Type B pancreatic cell (in vitro differentiated cells): ENCODE measurements at regions not wholly inside any gene's neighbourhood (a gene's known extent, or its start where the extent isn't known, plus 50 kb on each side); places are given as distances from the start of the nearest gene placed in this dataset.

ENCODE experiments used
- DNase-seq: peaks from one replicate; pipeline ENCODE4 v3.0.0; 2021; ENCODE audit warnings: mixed read lengths; ENCODE audit not compliant: unreplicated experiment; ENCODE audit errors: extremely low spot score
- H3K27ac Mint-ChIP-seq: 2 replicates; pipeline ENCODE4 v1.8.0; 2021; ENCODE audit warnings: mild to moderate bottlenecking, mixed read lengths
- H3K27me3 Mint-ChIP-seq: 2 replicates; pipeline ENCODE4 v1.8.0; 2021; ENCODE audit warnings: mixed read lengths
- H3K36me3 Mint-ChIP-seq: 2 replicates; pipeline ENCODE4 v1.8.0; 2021; ENCODE audit warnings: mixed read lengths
- H3K4me1 Mint-ChIP-seq: one replicate; pipeline ENCODE4 v1.8.0; 2021; ENCODE audit warnings: mixed read lengths; ENCODE audit not compliant: unreplicated experiment
- H3K4me3 Mint-ChIP-seq: 2 replicates; pipeline ENCODE4 v1.8.0; 2021; ENCODE audit warnings: mild to moderate bottlenecking, mixed read lengths
- H3K9me3 Mint-ChIP-seq: 2 replicates; pipeline ENCODE4 v1.8.0; 2021; ENCODE audit warnings: mixed read lengths
- TF ChIP-seq, protein P1 (sequence below): fragments of 200-600 bp; sonication (generic); conservative IDR thresholded peaks from 2 replicates; pipeline ENCODE4 v1.5.0; 2021; ENCODE audit warnings: antibody characterized with exemption, mild to moderate bottlenecking

DNA sequence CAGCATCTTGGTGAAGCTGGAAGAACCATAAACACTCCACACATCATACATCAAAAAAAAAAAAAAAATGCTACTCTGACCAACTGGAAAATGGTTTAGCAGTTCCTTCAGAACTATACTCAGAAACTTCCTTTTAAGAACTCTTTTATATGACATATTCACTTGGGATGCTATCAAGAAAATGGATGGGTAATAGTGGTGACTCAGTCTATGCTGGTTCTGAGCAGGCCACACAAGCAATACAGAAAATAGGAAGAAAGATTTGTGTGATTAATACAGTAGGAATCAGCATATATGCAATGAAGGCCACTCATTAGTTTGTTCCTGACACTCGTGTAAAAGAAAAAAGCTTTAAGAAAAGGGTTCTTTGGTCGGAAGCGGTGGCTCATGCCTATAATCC is 123.5 kb upstream of the FAT4 start:
- H3K4me3 Mint-ChIP-seq: no peak overlapping the region
- H3K27me3 Mint-ChIP-seq: no peaks in the 10 kb centered on the region
- H3K27ac Mint-ChIP-seq: no peak overlapping the region
- H3K36me3 Mint-ChIP-seq: no peaks in the 10 kb centered on the region
- H3K9me3 Mint-ChIP-seq: peaks cover 8% of the 10 kb centered on the region
- TF ChIP-seq, protein P1, sequence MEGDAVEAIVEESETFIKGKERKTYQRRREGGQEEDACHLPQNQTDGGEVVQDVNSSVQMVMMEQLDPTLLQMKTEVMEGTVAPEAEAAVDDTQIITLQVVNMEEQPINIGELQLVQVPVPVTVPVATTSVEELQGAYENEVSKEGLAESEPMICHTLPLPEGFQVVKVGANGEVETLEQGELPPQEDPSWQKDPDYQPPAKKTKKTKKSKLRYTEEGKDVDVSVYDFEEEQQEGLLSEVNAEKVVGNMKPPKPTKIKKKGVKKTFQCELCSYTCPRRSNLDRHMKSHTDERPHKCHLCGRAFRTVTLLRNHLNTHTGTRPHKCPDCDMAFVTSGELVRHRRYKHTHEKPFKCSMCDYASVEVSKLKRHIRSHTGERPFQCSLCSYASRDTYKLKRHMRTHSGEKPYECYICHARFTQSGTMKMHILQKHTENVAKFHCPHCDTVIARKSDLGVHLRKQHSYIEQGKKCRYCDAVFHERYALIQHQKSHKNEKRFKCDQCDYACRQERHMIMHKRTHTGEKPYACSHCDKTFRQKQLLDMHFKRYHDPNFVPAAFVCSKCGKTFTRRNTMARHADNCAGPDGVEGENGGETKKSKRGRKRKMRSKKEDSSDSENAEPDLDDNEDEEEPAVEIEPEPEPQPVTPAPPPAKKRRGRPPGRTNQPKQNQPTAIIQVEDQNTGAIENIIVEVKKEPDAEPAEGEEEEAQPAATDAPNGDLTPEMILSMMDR: no peak
- DNase-seq: no peak
- peaks cover 7% of the 10 kb centered on the region for H3K4me1 Mint-ChIP-seq

DNA sequence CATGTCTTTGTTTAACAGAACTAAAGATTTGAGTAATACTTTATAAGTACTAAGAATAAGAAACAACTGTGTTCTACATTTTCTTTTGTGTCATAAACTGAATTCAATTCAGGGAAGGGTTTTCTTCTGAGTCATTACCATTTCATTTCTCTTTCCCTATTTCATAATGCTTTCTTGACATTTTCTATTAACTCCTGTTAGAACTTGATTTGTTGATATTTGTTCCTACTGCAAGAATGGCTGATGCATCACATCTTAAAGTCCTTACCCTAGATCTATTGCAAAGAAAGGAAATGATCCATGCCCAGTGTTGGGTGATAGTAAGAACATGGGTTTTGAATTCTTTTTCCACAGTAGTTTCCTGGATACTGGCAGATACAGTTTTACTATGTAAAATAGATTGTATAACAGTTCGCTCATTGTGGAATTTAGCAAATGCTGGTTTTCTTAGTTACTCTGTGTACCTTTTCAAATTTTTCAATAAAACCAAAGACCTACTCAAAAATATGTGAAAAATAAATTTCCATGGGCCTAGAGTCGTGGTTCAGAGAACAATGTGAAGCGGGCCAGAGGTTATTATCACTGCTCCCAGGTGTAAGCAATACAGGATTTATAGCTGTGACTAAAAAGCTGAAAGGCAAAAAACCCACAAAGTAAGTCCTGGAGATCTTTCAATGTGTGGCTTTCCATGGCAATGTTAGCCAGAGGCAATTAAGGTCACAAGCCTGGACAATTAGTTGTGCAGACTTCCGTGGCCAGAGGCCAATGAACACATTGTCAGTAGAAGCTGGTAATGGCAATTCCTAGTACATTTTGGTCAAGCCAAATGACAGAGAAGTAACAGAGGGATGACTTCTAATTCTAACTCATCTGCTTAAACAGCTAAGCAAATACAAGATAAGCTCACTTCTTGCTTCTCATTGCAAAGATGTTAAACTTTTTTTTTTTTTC is 127.3 kb upstream of the FAT4 start:
- Mint-ChIP-seq H3K9me3 (peaks cover 8% of the 10 kb centered on the region), H3K4me3 (no peak overlapping the region), H3K36me3 (no peaks in the 10 kb centered on the region), H3K27me3 (no peaks in the 10 kb centered on the region), H3K4me1 (peaks cover 7% of the 10 kb centered on the region), H3K27ac (no peak overlapping the region)
- TF ChIP-seq, protein P1: no peak
- DNase-seq: no peak

DNA sequence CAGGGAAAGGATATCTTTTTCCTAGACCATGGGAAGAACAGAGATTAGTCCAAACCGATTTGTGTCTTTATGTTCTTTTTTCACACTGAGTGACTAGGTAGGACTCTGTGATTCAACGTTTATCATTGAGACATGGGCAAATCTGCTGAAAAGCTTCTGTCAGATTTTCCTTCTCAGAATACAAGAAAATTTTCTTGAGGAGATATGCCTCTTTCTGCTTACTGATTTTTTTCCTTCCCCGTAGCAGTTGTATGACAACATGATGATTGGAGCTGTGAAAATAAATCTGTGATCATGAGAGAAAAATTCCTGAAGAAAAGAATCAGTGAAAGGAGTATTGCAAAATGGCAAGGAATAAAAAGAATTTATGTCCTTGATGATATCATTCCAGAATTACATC is 130.6 kb upstream of the FAT4 start:
- TF ChIP-seq, protein P1: no peak
- Mint-ChIP-seq H3K4me3 (no peak overlapping the region), H3K4me1 (peaks cover 7% of the 10 kb centered on the region), H3K36me3 (no peaks in the 10 kb centered on the region), H3K27me3 (no peaks in the 10 kb centered on the region), H3K9me3 (no peaks in the 10 kb centered on the region), H3K27ac (no peak overlapping the region)
- no peak for DNase-seq

DNA sequence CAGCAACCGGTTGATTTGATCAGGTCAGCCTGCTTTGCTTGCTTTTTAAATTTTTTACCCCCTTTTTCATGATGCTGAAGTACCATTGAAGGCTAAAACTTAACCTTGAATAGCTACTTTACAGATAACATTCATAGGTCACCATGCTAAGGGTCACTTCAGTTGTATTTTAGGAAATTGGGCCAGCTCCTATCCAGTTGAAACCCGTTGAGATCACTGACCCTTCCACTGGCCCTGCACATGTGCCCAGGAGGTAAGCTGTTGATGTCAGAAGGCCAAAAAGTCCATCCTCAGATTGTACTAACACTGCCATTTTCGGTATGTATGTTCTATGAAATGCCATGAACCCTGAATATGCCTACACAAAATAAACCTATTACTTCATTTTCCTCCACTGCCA is 133.0 kb upstream of the FAT4 start:
- TF ChIP-seq, protein P1: no peak
- H3K27me3 Mint-ChIP-seq: no peaks in the 10 kb centered on the region
- H3K4me3 Mint-ChIP-seq: no peak overlapping the region
- no peak for DNase-seq
- no peak overlapping the region for H3K27ac Mint-ChIP-seq
- H3K4me1 Mint-ChIP-seq: no peaks in the 10 kb centered on the region
- no peaks in the 10 kb centered on the region for H3K9me3 Mint-ChIP-seq
- H3K36me3 Mint-ChIP-seq: no peaks in the 10 kb centered on the region

DNA sequence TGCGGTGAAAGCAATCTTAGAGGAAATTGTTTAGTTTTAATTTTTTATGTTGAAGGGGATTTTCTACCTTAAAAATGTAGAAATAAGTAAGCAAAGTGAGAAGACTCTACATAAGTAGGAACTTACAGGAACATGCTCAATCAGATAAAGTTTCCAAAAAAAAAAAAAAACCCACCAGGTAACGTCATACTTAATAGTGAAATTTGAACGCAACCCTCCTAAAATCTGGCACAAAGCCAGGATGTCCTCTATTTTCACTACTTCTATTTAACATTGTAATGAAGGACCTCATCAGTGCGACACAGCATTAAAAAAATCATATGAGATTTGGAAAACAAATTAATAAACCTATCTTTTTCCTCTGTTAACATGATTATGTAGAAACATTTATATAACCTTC is 135.0 kb upstream of the FAT4 start:
- no peak overlapping the region for H3K4me3 Mint-ChIP-seq
- H3K4me1 Mint-ChIP-seq: no peaks in the 10 kb centered on the region
- no peaks in the 10 kb centered on the region for H3K27me3 Mint-ChIP-seq
- H3K36me3 Mint-ChIP-seq: no peaks in the 10 kb centered on the region
- H3K27ac Mint-ChIP-seq: no peak overlapping the region
- TF ChIP-seq, protein P1: no peak
- no peaks in the 10 kb centered on the region for H3K9me3 Mint-ChIP-seq
- DNase-seq: no peak
